Activated CD8-positive, alpha-beta memory T cell treated with anti-CD3 and anti-CD28 coated beads, Interleukin-2, amount 50 U/mL, for 4 hours (primary cell): ENCODE measurements at regions not wholly inside any gene's neighbourhood (a gene's known extent, or its start where the extent isn't known, plus 50 kb on each side); places are given as distances from the start of the nearest gene placed in this dataset.
A peak's percentile ranks its signal among the peaks of the same experiment; 100 is the strongest.
"Not testable (repeated sequence)": the region's sequence is repeated elsewhere in the genome, so short reads cannot be mapped to it uniquely, and the experiment has no call there.

Experiments used
- DNase-seq: peaks from one replicate; pipeline ENCODE4 v3.0.0-alpha.2; 2020

- no peak for DNase-seq
These were observed 123.7 kb downstream of the CASP12 start for GRCh38 chr11:104774578-104774977.

GRCh38 chr11:104772806-104773241 is 125.4 kb downstream of the CASP12 start:
- no peak for DNase-seq

GRCh38 chr11:104771763-104772162 is 126.5 kb downstream of the CASP12 start:
- no peak for DNase-seq

- not testable (repeated sequence) for DNase-seq
These were observed 127.2 kb downstream of the CASP12 start for GRCh38 chr11:104771046-104771445.

DNA sequence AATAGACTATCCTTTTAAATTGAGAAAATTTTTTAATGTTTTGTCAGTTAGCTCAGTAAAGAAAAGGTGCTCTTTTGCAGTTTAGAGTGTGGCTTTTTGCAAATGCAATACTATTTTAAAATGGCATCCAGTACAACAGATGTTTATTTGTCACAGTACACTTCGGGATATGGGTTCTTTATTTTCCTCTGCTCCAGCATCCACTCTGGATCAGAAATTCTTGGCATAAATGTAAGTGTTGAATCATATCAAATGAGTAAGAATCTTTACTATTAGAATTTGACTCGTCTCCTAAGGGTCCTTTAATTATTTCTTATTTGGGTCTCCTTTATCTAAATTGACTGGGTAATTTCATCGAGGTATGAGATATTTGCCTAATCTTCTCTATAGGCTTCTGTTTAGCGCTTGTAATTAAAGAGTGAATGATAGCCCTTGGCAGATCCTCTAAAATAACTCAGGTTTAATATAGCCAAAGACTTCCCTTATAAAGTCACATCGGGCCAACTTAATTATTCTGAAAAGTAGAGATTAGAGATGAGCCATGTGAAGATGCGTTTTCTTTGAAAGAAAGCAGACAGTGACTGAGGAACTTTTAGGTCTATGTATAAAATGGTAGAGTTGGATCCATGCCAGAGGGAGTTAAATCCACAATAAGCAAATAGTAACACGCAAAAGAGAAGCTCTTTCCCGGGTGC is 132.7 kb downstream of the CASP12 start:
- no peak for DNase-seq

GRCh38 chr11:104764710-104765045 is 133.6 kb downstream of the CASP12 start:
- DNase-seq: no peak

DNA sequence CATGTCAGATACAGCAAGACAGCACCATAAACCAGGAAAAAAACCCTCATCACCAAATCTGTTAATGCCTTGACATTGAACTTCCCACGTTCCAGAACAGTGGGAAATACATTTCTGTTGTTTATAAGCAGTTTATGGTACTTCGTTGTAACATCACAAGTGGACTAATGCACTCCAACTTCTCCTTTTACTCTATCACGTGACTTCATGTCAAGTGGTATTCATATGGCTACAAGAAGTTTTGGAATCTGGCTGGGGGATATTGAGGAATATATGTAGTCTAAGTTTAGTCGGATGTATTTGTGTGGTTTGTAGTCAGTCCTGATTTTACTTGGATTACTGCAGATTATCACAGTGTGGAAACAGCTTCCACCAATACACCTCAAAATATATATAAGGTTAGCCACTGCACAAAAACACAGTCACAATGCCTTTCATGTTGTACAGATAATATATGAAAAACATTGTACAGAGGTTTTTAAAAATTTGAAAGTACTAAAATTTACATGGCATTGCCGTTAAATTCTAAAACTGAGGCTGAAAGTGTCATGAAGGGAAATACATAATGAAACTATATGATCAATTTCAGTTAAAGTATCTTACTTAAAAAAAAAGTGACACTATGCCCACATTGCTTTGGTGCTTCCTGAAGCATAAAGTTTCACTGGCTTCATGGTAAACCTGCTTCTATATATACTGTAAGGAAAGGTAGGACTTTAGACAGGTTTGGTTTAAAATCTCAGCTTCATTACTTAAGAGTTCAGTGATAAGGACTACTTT is 134.1 kb downstream of the CASP12 start:
- no peak for DNase-seq

DNA sequence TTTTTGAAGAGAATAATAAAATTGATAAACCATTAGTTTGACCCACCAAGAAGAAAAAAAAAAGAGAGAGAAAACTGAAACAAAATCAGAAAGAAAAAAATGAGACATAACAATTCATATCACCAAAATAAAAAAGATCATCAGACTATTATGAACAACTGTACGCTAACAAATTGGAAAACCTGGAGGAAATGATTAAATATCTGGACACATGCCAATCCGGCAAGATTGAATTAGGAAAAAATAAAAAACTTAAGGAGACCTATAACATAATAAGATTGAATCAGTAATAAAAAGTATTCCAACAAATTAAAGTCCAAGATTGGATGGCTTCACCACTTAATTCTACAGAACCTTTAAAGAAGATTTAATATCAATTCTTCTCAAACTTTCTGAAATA is 136.7 kb downstream of the CASP12 start:
- no peak for DNase-seq

- no peak for DNase-seq
These were observed 138.8 kb downstream of the CASP12 start for GRCh38 chr11:104759464-104759863.

GRCh38 chr11:104738918-104739317 is 159.3 kb downstream of the CASP12 start:
- DNase-seq: no peak

DNA sequence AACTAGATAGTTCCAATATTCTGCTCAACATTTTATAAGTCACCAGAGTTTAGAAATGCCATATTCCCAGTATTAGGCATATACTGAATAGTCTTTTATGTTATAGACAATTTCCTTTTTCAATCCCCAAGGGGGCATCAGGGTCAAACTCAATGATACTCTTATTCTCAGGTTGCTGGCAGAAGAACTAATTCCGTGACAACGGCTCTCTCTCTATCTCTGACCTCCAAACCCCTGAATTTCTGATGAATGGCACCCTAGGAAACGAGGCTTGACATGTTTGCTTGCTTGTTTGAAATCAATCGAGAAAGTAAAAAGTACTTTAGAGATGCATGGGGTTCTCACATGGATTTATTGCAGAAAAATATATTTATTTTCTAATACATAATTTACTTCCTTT is 160.1 kb downstream of the CASP12 start:
- DNase-seq: no peak

DNA sequence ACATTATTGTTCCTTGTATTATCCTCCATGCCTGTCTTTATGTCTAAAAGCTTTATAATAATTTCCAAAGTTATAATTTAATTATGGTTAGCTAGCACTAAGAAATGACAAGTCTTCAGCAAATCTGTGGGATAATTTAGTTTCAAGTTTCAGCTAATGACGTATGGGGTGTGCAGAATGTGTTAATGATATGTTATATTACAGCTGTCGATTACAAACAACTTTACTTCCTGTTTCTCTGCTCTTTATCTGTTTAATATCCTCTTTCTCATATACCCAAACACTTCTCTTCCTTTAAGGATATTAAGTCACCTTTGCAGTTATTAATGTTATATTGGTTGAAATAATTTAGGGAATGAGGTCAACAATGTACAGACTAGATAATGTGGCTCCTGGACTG is 161.8 kb downstream of the CASP12 start:
- no peak for DNase-seq

- DNase-seq: no peak
These were observed 163.3 kb downstream of the CASP12 start for GRCh38 chr11:104734998-104735397.

DNA sequence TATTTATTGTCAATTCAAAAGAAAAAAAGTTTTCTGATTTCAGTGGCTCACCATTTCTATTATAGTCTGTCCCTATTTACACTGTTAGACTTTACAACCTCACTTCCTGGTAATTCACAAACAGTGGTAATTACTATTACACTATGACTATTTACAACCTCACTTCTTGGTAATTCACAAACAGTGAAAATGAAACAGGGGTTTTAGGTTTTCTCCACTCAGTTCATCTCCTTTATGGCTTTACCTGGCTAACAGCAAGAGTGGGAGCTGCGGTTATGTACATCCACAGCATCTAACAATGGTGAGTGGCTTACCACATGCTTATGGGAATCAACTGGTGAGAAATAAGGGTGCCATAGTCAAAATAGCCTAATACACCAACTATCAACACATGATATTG is 166.4 kb downstream of the CASP12 start:
- DNase-seq: no peak

- no peak for DNase-seq
These were observed 169.3 kb downstream of the CASP12 start for GRCh38 chr11:104728927-104729326.

GRCh38 chr11:104727768-104728167 is 170.5 kb downstream of the CASP12 start:
- DNase-seq: no peak

DNA sequence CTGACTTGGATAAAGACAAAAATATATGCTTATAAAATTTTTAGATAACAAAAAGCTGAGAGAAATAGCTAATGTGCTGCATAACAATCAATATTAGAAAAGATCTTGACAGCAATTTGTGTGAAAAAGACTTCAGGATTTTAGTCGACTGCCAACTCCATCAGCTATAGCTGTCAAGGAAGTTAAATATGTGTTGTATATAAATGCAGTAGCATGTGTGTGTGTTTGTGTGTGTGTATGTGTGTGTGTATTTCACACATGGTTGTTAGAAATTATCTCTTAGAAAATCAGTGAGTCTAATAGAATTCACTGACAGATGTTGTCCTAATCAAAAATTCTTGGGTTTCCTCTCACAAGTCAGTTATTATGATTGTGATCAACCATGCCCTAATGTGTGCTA is 171.2 kb downstream of the CASP12 start:
- no peak for DNase-seq

GRCh38 chr11:104725796-104726408 is 172.4 kb downstream of the CASP12 start:
- DNase-seq: no peak

DNA sequence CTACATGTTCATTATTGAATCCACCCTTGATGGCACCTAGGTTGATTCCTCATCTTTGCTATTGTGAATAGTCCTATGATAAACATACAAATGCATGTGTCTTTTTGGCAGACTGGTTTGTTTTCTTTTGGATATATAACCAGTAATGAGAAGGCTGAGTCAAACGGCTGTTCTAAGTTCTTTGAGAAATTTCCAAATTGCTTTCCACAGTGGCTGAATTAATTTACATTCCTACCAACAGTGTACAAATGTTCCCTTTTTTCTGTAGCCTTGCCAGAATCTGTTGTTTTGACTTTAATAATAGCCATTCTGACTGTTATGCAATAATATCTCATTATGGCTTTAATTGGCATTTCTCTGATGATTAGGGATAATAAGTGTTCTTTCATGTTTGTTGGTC is 184.9 kb downstream of the CASP12 start:
- DNase-seq: no peak

DNA sequence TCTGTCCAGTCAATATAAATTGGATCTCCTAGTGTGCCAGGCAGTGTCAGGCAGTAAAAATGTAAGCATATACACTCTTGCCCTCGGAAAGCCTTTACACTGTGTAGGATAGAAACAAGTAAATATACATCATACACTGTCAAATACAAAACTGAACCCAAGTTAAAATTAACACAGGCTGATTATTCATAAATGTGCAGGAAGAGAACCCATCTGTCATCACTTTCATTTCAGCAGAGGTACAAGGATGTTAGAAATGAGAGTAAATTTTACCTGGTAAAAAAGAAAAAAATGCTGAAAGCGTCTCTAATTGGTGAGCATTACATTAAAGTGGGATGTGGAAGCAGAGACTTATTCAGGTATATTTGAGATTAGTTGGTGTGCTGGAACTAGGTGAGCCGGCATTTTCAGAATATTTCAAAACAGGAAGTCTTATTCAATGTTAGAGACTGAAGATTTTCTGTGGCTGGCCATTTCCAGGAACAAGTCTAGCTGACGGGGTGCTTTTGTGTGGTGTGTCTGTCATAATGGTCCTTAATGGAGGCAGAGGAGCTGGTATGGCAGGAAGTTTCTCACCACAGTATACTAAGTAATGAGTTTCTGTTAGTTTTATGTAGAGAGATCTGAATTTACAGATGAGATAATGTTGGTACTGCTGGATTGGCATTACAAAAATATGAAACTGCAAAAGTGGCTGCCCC is 192.6 kb downstream of the CASP12 start:
- DNase-seq: peak; percentile 58

DNA sequence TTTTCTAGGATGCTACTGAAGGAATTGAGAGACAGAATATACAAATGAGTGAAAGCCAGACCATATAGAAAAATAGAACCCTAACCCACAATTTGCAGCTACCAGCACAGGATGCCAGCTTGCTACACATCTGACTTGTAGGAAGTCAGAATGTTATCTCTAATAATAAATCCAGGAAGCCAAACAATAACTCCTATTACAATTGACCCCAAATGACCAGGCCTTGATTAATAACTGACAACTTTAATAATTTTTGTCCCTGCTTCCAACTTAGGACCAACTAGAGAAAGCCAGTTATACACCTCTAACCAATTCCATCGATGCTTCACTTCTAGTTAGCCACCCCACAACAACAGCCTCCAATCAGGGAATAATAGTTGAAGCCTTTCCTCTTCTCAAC is 193.4 kb downstream of the CASP12 start:
- DNase-seq: no peak

DNA sequence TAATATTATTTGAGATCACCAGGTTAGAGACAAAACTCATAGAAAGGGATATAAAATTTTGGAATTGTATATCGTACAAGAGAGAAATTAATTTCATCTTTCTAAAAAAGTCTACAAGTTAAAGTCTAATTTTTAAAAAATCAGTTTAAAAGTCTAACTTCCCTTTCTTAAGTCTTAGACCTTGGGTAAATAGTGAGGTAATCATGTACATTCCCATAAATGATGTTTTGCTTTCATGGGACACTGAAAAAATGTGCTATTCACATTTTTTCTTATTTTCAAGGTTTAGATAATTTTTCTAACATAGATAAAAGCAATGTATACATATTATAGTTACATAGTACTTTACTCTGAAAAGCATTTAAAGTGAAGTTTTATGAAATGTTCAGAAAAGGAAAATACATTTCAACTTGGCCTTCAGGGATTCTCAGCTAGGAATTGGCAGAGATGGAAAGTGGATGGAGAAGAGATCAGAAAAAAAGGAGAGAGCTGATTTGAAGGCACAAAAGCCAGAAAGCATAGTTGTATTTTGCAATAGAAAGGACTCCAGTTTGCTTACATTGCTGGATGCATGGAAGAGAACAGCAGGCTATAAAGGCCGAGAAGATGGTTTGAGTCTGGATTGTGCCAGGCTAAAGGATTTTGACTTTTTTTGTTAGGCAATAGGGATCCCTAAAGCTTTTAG is 194.0 kb downstream of the CASP12 start:
- DNase-seq: no peak

DNA sequence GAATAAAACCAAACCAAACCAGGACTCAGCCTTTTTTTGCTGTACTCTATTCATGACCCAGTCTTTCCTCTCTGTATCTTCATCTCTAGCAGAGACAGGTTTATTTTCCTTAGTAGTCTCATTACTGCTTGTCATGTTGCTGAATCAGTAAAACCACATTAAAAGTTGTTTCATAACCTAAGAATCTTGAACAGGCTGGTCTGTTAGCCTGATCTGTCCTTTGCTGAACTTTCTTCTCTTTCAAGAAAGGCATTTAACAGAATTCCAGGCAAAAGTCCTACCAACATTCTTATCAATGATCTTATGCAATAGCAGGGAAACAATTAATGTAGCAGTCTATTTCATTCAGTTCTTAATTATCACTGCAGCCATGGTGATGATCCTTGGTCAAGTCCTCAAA is 197.7 kb downstream of the CASP12 start:
- DNase-seq: no peak
